ENCODE measurements at regions not wholly inside any gene's neighbourhood (a gene's known extent, or its start where the extent isn't known, plus 50 kb on each side); places are given as distances from the start of the nearest gene placed in this dataset.
"Not testable (repeated sequence)": the region's sequence is repeated elsewhere in the genome, so short reads cannot be mapped to it uniquely, and the experiment has no call there.

GRCh38 chr1:187848321-187848720 is 1019.6 kb downstream of the PLA2G4A start:
- no peak for DNase-seq

- DNase-seq: not testable (repeated sequence)
Observed at GRCh38 chr1:187850146-187850545, 1021.4 kb downstream of the PLA2G4A start.

GRCh38 chr1:187853505-187853904 is 1024.8 kb downstream of the PLA2G4A start:
- no peak for DNase-seq

GRCh38 chr1:187854457-187854856 is 1025.7 kb downstream of the PLA2G4A start:
- DNase-seq: no peak

GRCh38 chr1:187862506-187862905 is 1033.8 kb downstream of the PLA2G4A start:
- no peak for DNase-seq

- DNase-seq: no peak
Observed at GRCh38 chr1:187870552-187870951, 1041.8 kb downstream of the PLA2G4A start.

- no peak for DNase-seq
Observed at GRCh38 chr1:187871177-187871845, 1042.6 kb downstream of the PLA2G4A start.

- DNase-seq: no peak
Observed at GRCh38 chr1:187872550-187872949, 1043.8 kb downstream of the PLA2G4A start.

- no peak for DNase-seq
Observed at GRCh38 chr1:187873126-187873525, 1044.4 kb downstream of the PLA2G4A start.

- no peak for DNase-seq
Observed at GRCh38 chr1:187876775-187877174, 1048.0 kb downstream of the PLA2G4A start.

- no peak for DNase-seq
Observed at GRCh38 chr1:187877220-187877619, 1048.5 kb downstream of the PLA2G4A start.

GRCh38 chr1:187878883-187879282 is 1050.1 kb downstream of the PLA2G4A start:
- DNase-seq: no peak

GRCh38 chr1:187883356-187883755 is 1054.6 kb downstream of the PLA2G4A start:
- no peak for DNase-seq

GRCh38 chr1:187891993-187892682 is 1063.4 kb downstream of the PLA2G4A start:
- DNase-seq: no peak

GRCh38 chr1:187892683-187893039 is 1063.9 kb downstream of the PLA2G4A start:
- no peak for DNase-seq

GRCh38 chr1:187893471-187893870 is 1064.7 kb downstream of the PLA2G4A start:
- no peak for DNase-seq

GRCh38 chr1:187894349-187894748 is 1065.6 kb downstream of the PLA2G4A start:
- DNase-seq: no peak

GRCh38 chr1:187903223-187903622 is 1074.5 kb downstream of the PLA2G4A start:
- no peak for DNase-seq

GRCh38 chr1:187909382-187909781 is 1080.6 kb downstream of the PLA2G4A start:
- no peak for DNase-seq

- DNase-seq: no peak
Observed at GRCh38 chr1:187911820-187912219, 1083.1 kb downstream of the PLA2G4A start.

GRCh38 chr1:187920976-187921375 is 1092.2 kb downstream of the PLA2G4A start:
- DNase-seq: no peak

- DNase-seq: no peak
Observed at GRCh38 chr1:187921426-187921825, 1092.7 kb downstream of the PLA2G4A start.

GRCh38 chr1:187922255-187922654 is 1093.5 kb downstream of the PLA2G4A start:
- DNase-seq: no peak

- DNase-seq: no peak
Observed at GRCh38 chr1:187924252-187924651, 1095.5 kb downstream of the PLA2G4A start.

GRCh38 chr1:187928288-187928687 is 1099.5 kb downstream of the PLA2G4A start:
- no peak for DNase-seq
